H1 (cell line): ENCODE measurements at regions not wholly inside any gene's neighbourhood (a gene's known extent, or its start where the extent isn't known, plus 50 kb on each side); places are given as distances from the start of the nearest gene placed in this dataset.

Experiments
- NRF1 ChIP-seq: IDR thresholded peaks from 2 replicates; pipeline ENCODE4 v1.6.1; 2011; ENCODE audit warnings: mild to moderate bottlenecking, low read depth, low read length, improper control_type of control experiment
- SIX5 ChIP-seq: IDR thresholded peaks from 2 replicates; pipeline ENCODE4 v1.6.1; 2011; ENCODE audit warnings: mild to moderate bottlenecking, low read depth, low read length
- TAF7 ChIP-seq: optimal IDR thresholded peaks from 2 replicates; pipeline ENCODE3; 2011; ENCODE audit warnings: low read depth, mild to moderate bottlenecking, inconsistent platforms, low read length, moderate library complexity, borderline replicate concordance

DNA sequence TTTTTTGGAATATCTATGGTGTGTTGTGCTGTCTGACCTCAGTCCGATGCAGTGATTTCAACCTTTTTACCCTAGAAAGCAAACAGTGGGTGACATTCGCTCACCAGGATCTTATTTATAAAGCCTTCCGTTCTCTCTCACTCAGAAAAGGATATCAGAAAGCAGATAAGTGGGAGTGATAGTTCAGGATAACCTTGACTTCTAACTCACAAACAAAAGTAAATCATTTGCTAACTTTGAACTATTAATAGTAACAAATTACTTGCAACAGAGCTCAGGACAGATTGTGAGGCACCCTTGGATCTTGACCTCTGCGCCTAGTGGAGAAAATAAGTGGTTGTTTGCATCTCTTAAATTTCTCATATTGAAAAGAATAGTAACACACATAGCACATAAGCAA is 637.1 kb upstream of the CITED2 start (continued):
- TF ChIP-seq NRF1 (no peak), SIX5 (no peak), TAF7 (no peak)
